ENCODE measurements at regions not wholly inside any gene's neighbourhood (a gene's known extent, or its start where the extent isn't known, plus 50 kb on each side); places are given as distances from the start of the nearest gene placed in this dataset.

GRCh38 chr2:217382794-217383193 lies 522.9 kb upstream of the TNP1 start:
- TF ChIP-seq ZFX (IDR thresholded peaks at IDR 0.05; ENCODE audit: borderline replicate concordance): no peak
- TF ChIP-seq, protein P1, sequence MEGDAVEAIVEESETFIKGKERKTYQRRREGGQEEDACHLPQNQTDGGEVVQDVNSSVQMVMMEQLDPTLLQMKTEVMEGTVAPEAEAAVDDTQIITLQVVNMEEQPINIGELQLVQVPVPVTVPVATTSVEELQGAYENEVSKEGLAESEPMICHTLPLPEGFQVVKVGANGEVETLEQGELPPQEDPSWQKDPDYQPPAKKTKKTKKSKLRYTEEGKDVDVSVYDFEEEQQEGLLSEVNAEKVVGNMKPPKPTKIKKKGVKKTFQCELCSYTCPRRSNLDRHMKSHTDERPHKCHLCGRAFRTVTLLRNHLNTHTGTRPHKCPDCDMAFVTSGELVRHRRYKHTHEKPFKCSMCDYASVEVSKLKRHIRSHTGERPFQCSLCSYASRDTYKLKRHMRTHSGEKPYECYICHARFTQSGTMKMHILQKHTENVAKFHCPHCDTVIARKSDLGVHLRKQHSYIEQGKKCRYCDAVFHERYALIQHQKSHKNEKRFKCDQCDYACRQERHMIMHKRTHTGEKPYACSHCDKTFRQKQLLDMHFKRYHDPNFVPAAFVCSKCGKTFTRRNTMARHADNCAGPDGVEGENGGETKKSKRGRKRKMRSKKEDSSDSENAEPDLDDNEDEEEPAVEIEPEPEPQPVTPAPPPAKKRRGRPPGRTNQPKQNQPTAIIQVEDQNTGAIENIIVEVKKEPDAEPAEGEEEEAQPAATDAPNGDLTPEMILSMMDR (IDR thresholded peaks at IDR 0.05): no peak
- no peak overlapping the region for H3K27ac ChIP-seq

DNA sequence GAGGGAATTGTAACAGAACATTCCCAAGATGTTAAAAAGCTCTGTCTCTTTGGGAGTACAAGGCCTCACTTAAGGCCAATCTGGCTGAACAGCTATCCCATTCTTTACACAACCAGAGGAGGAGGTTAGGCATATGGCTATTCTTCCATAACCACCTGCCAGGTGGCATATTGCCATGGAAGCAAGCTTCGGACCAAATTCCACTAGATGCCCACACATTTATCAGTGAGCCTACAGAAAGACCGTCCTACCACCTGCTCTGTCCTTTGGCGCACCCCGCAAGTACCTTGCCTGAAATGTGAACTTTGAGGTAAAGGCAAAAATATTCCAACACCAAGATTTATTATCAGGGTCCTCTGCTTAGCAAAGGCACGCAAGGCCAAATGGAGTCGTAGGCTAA lies 519.9 kb upstream of the TNP1 start:
- TF ChIP-seq, protein P1 (IDR thresholded peaks at IDR 0.05): no peak
- TF ChIP-seq ZFX (IDR thresholded peaks at IDR 0.05; ENCODE audit: borderline replicate concordance): no peak
- H3K27ac ChIP-seq: no peak overlapping the region

DNA sequence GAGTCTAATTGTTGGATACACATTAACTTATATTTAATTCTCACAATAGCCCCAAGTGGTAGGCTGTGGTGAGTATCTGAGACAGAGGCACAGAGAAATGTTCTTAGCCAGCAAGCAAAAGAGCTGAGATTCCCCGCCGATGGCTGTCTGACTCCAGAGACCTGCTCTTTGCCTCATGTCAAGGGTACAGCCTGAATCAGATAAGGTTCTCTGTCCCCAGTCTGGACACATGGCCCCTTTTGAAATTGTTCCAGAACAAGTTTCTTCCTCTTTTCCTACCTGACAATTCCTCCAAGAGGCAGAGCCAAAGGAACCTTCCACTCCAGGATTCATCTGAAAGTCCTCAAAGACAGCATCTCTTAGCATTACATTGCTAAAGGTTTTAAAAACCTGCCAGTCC lies 512.9 kb upstream of the TNP1 start:
- no peak for TF ChIP-seq ZFX (IDR thresholded peaks at IDR 0.05; ENCODE audit: borderline replicate concordance)
- TF ChIP-seq, protein P1 (IDR thresholded peaks at IDR 0.05): no peak
- H3K27ac ChIP-seq: no peak overlapping the region

GRCh38 chr2:217371781-217372213 lies 511.9 kb upstream of the TNP1 start:
- no peak overlapping the region for H3K27ac ChIP-seq
- TF ChIP-seq, protein P1 (IDR thresholded peaks at IDR 0.05): no peak
- no peak for TF ChIP-seq ZFX (IDR thresholded peaks at IDR 0.05; ENCODE audit: borderline replicate concordance)

DNA sequence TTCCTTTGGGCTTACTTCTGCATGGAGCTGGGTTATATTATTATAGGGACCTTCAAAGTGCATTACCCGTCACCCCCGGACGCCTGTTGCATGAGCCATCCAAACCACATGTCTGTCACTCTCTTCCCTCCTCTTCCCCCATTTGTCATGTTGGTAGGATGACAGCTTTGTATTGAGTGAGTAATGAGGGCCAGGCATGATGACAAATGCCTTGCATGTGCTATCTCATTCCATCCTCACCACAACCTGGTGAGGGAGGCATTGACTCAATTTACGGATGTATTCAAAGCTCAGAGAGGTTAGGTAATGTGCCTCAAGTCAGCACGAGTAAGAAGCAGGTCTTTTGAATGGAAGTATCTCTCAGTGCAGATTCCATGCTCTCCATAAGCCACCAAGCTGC lies 510.5 kb upstream of the TNP1 start:
- TF ChIP-seq, protein P1 (IDR thresholded peaks at IDR 0.05): no peak
- no peak for TF ChIP-seq ZFX (IDR thresholded peaks at IDR 0.05; ENCODE audit: borderline replicate concordance)
- H3K27ac ChIP-seq: no peak overlapping the region

- TF ChIP-seq, protein P1 (IDR thresholded peaks at IDR 0.05): no peak
- no peak for TF ChIP-seq ZFX (IDR thresholded peaks at IDR 0.05; ENCODE audit: borderline replicate concordance)
Observed at GRCh38 chr2:217367464-217367863, 507.6 kb upstream of the TNP1 start.

DNA sequence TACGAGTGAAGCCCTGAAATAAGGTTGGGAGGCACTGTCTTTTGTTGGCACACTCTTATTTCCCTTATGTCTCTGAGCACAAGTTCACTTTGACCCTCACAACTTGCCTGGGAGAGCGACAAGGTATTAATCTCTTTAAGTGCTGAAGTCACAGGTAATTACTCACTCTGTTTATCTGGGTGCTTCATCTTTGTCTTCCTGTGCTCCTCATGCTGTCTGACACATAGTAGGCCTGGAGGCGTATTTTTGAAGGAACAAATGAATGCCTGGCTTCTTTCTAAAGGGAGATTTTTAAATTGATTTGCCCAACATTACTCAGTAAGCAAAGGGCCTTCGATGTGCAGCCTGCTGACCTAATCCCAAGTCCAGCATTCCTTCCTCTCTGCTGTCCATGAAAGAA lies 507.1 kb upstream of the TNP1 start:
- H3K27ac ChIP-seq: no peak overlapping the region
- no peak for TF ChIP-seq ZFX (IDR thresholded peaks at IDR 0.05; ENCODE audit: borderline replicate concordance)
- TF ChIP-seq, protein P1 (IDR thresholded peaks at IDR 0.05): no peak

More at GRCh38 chr2:217367464-217367863, 507.6 kb upstream of the TNP1 start:
- no peak overlapping the region for H3K27ac ChIP-seq
